RWPE1 (cell line): ENCODE measurements at regions not wholly inside any gene's neighbourhood (a gene's known extent, or its start where the extent isn't known, plus 50 kb on each side); places are given as distances from the start of the nearest gene placed in this dataset.

ENCODE experiments used
- CTCF ChIA-PET: fragments of 350-600 bp; sonication (Branson Sonifier 250); formaldehyde crosslinking; extraction: SDS; loops from one replicate; lab custom pipeline; 2021; lab: Yijun Ruan, JAX
- POLR2A ChIA-PET: fragments of 400-600 bp; formaldehyde crosslinking; extraction: SDS; loops from one replicate; lab custom pipeline; 2020; ENCODE audit warnings: antibody characterized with exemption; ENCODE audit not compliant: low non-redundant PET; lab: Yijun Ruan, JAX
- DNase-seq: peaks from one replicate; pipeline ENCODE4 v3.0.0; 2012; ENCODE audit warnings: low spot score
- H3K27ac ChIP-seq: fragments of 450-650 bp; 2 replicates; pipeline ENCODE4 v1.5.1; 2017
- CTCF ChIP-seq: fragments of 450-650 bp; conservative IDR thresholded peaks from 2 replicates; pipeline ENCODE4 v1.5.1; 2017; ENCODE audit warnings: low read depth, mild to moderate bottlenecking

GRCh38 chr13:37303606-37304005 is 198.1 kb upstream of the CSNK1A1L start:
- ChIA-PET CTCF (no interaction called here), POLR2A (no interaction called here)
- no peak overlapping the region for H3K27ac ChIP-seq
- DNase-seq = no peak
- TF ChIP-seq CTCF = no peak

GRCh38 chr13:37302686-37303085 is 197.2 kb upstream of the CSNK1A1L start:
- no peak overlapping the region for H3K27ac ChIP-seq
- no peak for DNase-seq
- CTCF ChIA-PET = no interaction called here
- POLR2A ChIA-PET = no interaction called here
- TF ChIP-seq CTCF = no peak

GRCh38 chr13:37295573-37295972 is 190.1 kb upstream of the CSNK1A1L start:
- H3K27ac ChIP-seq = no peak overlapping the region
- CTCF ChIA-PET = no interaction called here
- no peak for DNase-seq
- no peak for TF ChIP-seq CTCF
- POLR2A ChIA-PET = no interaction called here

GRCh38 chr13:37295071-37295470 is 189.6 kb upstream of the CSNK1A1L start:
- no peak for TF ChIP-seq CTCF
- no peak for DNase-seq
- POLR2A ChIA-PET = no interaction called here
- H3K27ac ChIP-seq = no peak overlapping the region
- CTCF ChIA-PET = no interaction called here

GRCh38 chr13:37294472-37294871 is 189.0 kb upstream of the CSNK1A1L start:
- CTCF ChIA-PET = no interaction called here

GRCh38 chr13:37293295-37293694 is 187.8 kb upstream of the CSNK1A1L start:
- ChIA-PET CTCF (no interaction called here), POLR2A (no interaction called here)
- no peak for DNase-seq
- TF ChIP-seq CTCF = no peak
- no peak overlapping the region for H3K27ac ChIP-seq

More at GRCh38 chr13:37294472-37294871, 189.0 kb upstream of the CSNK1A1L start:
- no peak for DNase-seq
- no peak overlapping the region for H3K27ac ChIP-seq
- POLR2A ChIA-PET = no interaction called here
- TF ChIP-seq CTCF = no peak
